ENCODE measurements at regions not wholly inside any gene's neighbourhood (a gene's known extent, or its start where the extent isn't known, plus 50 kb on each side); places are given as distances from the start of the nearest gene placed in this dataset.

GRCh38 chr6:14498748-14499147 lies 381.2 kb downstream of the CD83 start:
- no peak for TF ChIP-seq CTCF (conservative IDR thresholded peaks at IDR 0.05; ENCODE audit: low read depth, low read length)
- H3K4me3 ChIP-seq (ENCODE audit: low read depth, low read length), result no peak overlapping the region
- DNase-seq (ENCODE audit: low read depth), result no peak

- H3K4me3 ChIP-seq (ENCODE audit: low read depth, low read length), result no peak overlapping the region
- TF ChIP-seq CTCF (conservative IDR thresholded peaks at IDR 0.05; ENCODE audit: low read depth, low read length), result no peak
- no peak for DNase-seq (ENCODE audit: low read depth)
Observed at GRCh38 chr6:14499309-14499708, 381.7 kb downstream of the CD83 start.

- TF ChIP-seq CTCF (conservative IDR thresholded peaks at IDR 0.05; ENCODE audit: low read depth, low read length), result no peak
- no peak overlapping the region for H3K4me3 ChIP-seq (ENCODE audit: low read depth, low read length)
- peak; percentile 72 for DNase-seq (ENCODE audit: low read depth)
Observed at GRCh38 chr6:14499841-14500240, 382.3 kb downstream of the CD83 start.

GRCh38 chr6:14500809-14501208 lies 383.2 kb downstream of the CD83 start:
- no peak overlapping the region for H3K4me3 ChIP-seq (ENCODE audit: low read depth, low read length)
- no peak for TF ChIP-seq CTCF (conservative IDR thresholded peaks at IDR 0.05; ENCODE audit: low read depth, low read length)
- DNase-seq (ENCODE audit: low read depth), result no peak

GRCh38 chr6:14501240-14501639 lies 383.7 kb downstream of the CD83 start:
- no peak for TF ChIP-seq CTCF (conservative IDR thresholded peaks at IDR 0.05; ENCODE audit: low read depth, low read length)
- DNase-seq (ENCODE audit: low read depth), result peak; percentile 63
- no peak overlapping the region for H3K4me3 ChIP-seq (ENCODE audit: low read depth, low read length)

GRCh38 chr6:14501914-14502313 lies 384.3 kb downstream of the CD83 start:
- DNase-seq (ENCODE audit: low read depth), result no peak
- no peak for TF ChIP-seq CTCF (conservative IDR thresholded peaks at IDR 0.05; ENCODE audit: low read depth, low read length)
- no peak overlapping the region for H3K4me3 ChIP-seq (ENCODE audit: low read depth, low read length)

- H3K4me3 ChIP-seq (ENCODE audit: low read depth, low read length), result no peak overlapping the region
- TF ChIP-seq CTCF (conservative IDR thresholded peaks at IDR 0.05; ENCODE audit: low read depth, low read length), result no peak
- DNase-seq (ENCODE audit: low read depth), result peak; percentile 52
Observed at GRCh38 chr6:14502551-14502950, 385.0 kb downstream of the CD83 start.

Data from epithelial cell of proximal tubule (primary cell).